ENCODE measurements at regions not wholly inside any gene's neighbourhood (a gene's known extent, or its start where the extent isn't known, plus 50 kb on each side); places are given as distances from the start of the nearest gene placed in this dataset.

DNA sequence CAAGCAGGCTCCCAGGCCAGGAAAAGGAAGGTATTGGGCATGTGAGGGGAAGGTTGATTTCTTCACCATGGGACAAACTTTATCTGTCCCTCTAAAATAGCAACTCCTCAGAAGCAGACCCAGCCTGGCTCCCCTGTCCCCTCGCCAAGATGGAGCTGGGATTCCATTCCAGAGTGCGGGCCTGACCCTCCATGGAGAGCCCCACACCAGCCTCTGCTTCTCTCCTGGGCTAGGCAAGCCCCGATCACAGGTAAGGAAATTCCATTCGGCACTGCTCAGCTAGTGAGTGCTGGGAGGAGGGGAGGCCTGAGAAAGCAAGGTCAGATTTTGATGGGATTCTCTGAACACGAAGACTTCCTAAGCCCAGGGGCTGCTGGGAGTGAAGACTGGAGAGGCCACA is 98.4 kb downstream of the EFNB1 start:
- DNase-seq (ENCODE audit: low read depth) = no peak

DNA sequence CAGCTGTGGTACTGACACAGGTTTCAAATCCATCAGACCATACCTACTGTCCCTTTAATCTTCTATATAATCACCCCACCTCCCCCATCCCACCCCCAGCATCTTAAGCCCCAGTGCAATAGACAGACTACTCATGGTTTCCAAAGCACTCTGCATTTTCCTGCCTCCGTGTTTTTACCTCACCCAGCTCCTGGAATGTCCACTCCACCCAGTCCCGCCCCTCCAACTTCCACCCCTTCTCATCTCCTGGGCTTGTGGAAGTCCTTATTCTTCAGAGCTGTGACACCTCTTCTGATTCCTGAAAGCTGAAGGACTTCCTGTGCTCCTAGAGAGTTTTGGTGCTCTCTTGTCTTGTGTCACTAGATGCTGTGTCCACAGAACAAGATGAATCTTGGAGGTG is 94.3 kb downstream of the EFNB1 start:
- no peak for DNase-seq (ENCODE audit: low read depth)

- DNase-seq (ENCODE audit: low read depth) = no peak
These were observed 93.2 kb downstream of the EFNB1 start for GRCh38 chrX:68922013-68922412.

DNA sequence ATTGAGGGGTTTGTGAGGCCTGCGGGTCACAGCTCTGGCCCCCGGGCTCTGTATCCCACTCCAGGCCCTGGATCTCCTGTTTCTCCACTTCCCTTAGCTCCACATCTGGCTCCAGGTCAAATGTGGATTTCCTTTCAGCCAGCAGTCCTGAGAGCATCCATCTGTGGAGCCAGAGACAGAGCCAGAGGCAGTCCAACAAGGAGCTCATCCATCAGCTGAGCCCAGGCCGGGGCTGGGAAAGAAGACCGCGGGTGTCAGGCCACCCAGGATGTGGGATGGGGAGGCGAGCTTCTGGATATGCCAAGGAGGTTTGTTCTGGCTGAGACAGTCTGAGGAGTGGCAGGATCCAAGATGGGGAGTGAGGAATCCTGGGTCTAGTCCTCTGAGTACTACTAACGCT is 91.7 kb downstream of the EFNB1 start:
- DNase-seq (ENCODE audit: low read depth) = peak; percentile 72

DNA sequence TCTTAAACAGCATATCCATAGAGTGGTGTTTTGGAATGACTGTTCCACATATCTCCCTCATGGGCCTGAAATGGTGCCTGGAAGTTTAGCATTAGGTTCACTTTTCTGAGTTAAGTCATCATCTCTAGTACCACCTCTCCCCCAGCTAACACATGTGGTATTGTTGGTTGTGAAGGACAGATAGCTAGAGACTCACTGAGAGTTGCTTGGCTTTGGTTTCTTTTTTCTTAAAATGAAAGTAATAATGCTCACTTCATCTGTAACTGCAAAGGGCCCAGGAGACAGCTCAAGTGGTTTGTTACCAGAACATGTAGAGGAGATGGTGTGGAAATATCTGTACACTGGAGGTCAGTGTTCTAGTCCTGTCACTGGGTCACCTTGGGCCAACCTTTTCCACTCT is 90.9 kb downstream of the EFNB1 start:
- no peak for DNase-seq (ENCODE audit: low read depth)

GRCh38 chrX:68918202-68918601 is 89.4 kb downstream of the EFNB1 start:
- DNase-seq (ENCODE audit: low read depth) = no peak

GRCh38 chrX:68917799-68918198 is 89.0 kb downstream of the EFNB1 start:
- no peak for DNase-seq (ENCODE audit: low read depth)

- DNase-seq (ENCODE audit: low read depth) = no peak
These were observed 88.1 kb downstream of the EFNB1 start for GRCh38 chrX:68916891-68917290.

DNA sequence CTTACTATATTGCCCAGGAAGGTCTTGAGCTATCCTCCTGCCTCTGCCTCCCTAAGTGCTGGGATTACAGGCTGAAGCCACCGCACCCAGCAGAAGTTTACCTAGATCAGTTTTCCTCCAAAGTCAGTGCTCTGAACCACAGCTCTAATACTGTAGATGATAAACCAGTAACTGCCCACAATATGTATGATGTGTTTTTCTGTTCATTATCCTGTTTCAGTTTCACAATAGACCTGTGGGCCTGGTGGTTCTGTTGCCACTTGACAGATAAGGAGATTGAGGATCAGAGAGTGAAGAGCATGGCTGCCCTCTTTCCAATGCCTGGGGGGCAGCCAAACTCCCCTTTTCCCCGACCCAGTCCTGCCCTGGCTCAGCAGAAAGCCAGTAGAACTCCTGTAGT is 87.0 kb downstream of the EFNB1 start:
- DNase-seq (ENCODE audit: low read depth) = no peak

- no peak for DNase-seq (ENCODE audit: low read depth)
These were observed 85.7 kb downstream of the EFNB1 start for GRCh38 chrX:68914479-68914946.

GRCh38 chrX:68913249-68913547 is 84.4 kb downstream of the EFNB1 start:
- DNase-seq (ENCODE audit: low read depth) = no peak

DNA sequence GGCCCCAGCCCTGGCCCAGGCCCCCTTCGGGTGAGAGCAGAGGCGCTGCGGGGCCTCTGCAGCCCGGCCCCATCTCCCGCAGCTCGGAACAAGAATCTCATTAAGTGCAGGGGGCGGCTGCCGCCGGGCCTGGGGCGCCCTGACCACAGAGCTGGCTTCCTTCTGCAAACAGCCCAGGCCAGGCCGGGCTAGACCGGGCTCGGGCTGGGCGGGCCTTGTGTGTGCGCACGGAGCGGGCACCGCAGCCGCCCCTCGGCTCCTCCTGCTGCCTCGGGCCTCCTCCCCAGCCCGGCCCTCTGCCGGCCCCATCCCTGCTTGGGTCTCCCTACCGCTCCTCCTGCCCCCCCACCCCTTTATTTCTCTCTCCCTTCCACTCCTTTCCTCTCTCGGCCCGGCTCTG is 83.3 kb downstream of the EFNB1 start:
- DNase-seq (ENCODE audit: low read depth) = no peak

- no peak for DNase-seq (ENCODE audit: low read depth)
These were observed 82.1 kb downstream of the EFNB1 start for GRCh38 chrX:68910731-68911428.

DNA sequence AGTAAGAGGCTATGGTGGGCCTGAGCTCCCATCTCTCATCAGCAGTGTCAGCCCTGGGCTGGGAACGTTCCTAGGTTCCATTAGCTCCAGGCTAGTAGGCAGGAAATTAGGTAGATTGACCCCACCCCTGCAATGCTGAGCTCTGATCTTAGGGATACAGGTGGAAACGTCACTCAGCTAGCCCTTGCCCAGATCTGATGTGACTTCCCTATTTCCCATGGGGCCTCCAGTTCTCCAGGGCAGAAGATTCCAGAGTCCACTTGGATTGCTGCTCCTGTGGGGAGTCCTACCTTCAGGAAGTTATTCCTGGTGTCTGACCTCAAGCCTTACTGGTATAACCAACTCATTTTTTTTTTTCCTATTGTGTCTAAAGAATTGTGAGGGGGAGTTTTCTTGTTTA is 81.1 kb downstream of the EFNB1 start:
- DNase-seq (ENCODE audit: low read depth) = no peak

GRCh38 chrX:68908071-68908470 is 79.2 kb downstream of the EFNB1 start:
- DNase-seq (ENCODE audit: low read depth) = no peak

DNA sequence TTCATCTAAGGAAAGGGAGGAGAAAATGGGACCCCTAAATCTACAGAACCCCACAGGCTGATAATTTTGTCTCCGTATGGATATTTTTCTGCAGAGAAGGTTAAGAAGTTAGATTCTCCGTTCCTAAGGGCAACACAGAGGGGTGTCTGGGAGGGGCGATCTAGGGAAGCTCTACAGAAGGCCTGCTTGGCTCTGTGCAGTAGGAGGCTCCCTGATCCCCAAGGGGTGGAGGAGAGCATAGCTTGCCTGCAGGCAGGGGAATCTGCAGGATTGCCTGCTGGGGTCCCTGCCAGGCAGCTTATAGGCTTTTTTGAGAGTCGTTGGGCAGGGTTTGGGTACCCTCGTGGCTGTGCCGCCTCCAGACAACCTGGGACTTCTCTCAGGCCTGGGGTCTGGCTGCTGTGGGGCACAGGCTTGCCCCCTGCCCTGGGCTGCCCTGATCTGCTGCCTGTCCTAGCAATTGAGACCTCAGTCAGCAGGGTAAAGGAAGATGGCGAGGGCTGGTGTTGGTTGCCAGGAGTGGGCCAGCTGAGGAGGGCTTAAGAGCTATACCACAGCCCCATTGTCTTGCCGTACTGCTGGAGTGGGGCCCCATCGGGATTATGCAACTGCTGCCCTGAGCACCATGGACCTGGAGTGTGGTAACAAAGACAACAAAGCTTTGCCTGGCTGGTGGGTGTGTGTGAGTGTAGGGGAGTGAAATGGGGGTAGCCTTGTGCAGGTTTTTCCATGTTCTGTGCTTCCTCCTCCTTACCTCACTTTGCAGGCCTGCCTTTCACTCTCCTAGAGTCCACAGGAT is 74.1 kb downstream of the EFNB1 start:
- no peak for DNase-seq (ENCODE audit: low read depth)

GRCh38 chrX:68901519-68901918 is 72.7 kb downstream of the EFNB1 start:
- DNase-seq (ENCODE audit: low read depth) = no peak

DNA sequence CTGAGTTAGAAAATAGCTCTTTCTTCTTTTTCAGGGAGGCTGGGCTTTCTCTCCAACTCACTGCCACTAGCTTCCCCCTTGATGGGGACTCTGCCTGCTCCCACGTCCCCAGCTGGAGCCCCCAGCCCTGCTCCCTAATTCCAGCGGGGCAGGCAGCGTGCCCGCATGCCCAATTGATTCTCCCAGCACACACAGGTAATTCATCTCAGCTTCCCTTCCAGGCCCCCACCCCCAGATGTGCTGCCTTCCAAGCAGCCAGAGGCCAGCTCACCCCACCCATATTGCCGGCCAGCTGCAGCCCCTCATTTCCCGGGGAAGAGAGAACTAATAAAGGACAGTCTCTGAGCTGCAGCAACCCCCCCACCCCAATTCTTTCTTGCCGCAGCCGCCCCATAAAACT is 69.8 kb downstream of the EFNB1 start:
- DNase-seq (ENCODE audit: low read depth) = no peak

- DNase-seq (ENCODE audit: low read depth) = no peak
These were observed 68.5 kb downstream of the EFNB1 start for GRCh38 chrX:68897118-68897945.

DNA sequence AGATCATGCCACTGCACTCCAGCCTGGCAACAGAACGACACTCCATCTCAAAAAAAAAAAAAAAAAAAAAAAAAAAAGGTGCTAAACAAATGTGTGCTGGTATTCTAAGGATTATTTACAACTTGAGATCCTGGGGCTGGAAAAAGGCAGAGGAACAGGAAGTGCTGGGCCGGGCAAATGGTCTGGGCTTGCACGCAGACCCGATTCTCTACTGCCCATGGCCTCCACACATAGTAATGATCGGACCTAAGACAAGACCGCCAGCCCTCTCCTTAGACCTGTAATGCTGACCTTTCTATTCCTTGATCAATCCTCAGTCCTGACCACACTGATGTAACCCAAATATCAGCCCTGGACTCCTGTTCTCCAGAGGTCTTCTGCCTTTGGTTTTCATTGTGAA is 67.8 kb downstream of the EFNB1 start:
- DNase-seq (ENCODE audit: low read depth) = no peak

DNA sequence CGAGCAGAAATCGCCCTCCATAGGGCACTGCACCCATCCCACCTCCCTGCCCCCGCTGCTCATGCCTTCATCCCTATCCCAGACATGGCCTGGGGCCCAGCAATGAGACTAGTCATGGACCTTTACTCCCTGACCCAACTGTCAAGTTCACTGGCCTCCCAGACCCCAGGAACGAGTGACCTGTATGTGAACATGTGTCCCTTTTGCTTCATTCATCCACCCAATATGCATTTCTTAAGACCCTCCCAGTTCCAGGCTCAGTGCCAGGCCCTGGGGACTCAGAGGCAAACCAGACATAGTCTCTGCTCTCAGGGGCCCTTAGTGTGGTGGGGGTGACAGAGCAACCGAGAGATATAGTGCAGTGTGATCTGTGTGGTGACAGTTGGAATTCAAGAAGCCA is 67.0 kb downstream of the EFNB1 start:
- DNase-seq (ENCODE audit: low read depth) = no peak

- DNase-seq (ENCODE audit: low read depth) = no peak
These were observed 66.5 kb downstream of the EFNB1 start for GRCh38 chrX:68895341-68895755.
